GM12878 (cell line): ENCODE measurements at regions not wholly inside any gene's neighbourhood (a gene's known extent, or its start where the extent isn't known, plus 50 kb on each side); places are given as distances from the start of the nearest gene placed in this dataset.

Experiments used
- ATAC-seq: fragments of 200-7000 bp; cut with Tn5 transposase; 3 replicates; pipeline ENCODE4 v1.9.1; 2020; ENCODE audit warnings: mild to moderate bottlenecking, moderate library complexity
- BruUV-seq: library from RNA; stranded (reverse); fragments of 400-500 nt; replicated peaks from 2 replicates; lab custom pipeline; 2021; lab: Mats Ljungman, UMichigan
- CTCF ChIA-PET: fragments of 300-600 bp; sonication (Branson Sonifier 250); formaldehyde crosslinking; extraction: SDS; loops from one replicate; lab custom pipeline; 2021; ENCODE audit warnings: inconsistent platforms; lab: Yijun Ruan, JAX
- POLR2A ChIA-PET: fragments of 350-600 bp; formaldehyde crosslinking; extraction: SDS; loops from one replicate; lab custom pipeline; 2021; ENCODE audit warnings: inconsistent platforms; lab: Charles Lee
- RAD21 ChIA-PET: fragments of 300-600 bp; sonication (Branson Sonifier 250); formaldehyde crosslinking; loops from one replicate; lab custom pipeline; 2023; ENCODE audit warnings: antibody characterized with exemption; ENCODE audit not compliant: unreplicated experiment; lab: Charles Lee
- SMC1A ChIA-PET: fragments of 300-600 bp; sonication (Branson Sonifier 250); formaldehyde crosslinking; loops from one replicate; lab custom pipeline; 2023; ENCODE audit not compliant: unreplicated experiment, uncharacterized antibody; lab: Charles Lee
- DNase-seq: peaks from one replicate; pipeline ENCODE4 v3.0.0-alpha.2; 2011; ENCODE audit warnings: low read depth, low spot score
- FAIRE-seq: peaks from 3 replicates; lab custom pipeline; 2011; peaks lifted over from hg19 to GRCh38; lab: Jason Lieb, UNC
- H2AFZ ChIP-seq: 2 replicates; pipeline ENCODE4 v1.6.0; 2011; ENCODE audit warnings: low read depth, low read length, control low read depth; ENCODE audit not compliant: control insufficient read depth
- H3K27ac ChIP-seq: 2 replicates; pipeline ENCODE4 v1.5.1; 2011; ENCODE audit warnings: control low read depth; ENCODE audit not compliant: control insufficient read depth, insufficient read depth
- H3K27me3 ChIP-seq, 2 experiments: replicated peaks in 1 of 2; 2 replicates each; pipeline versions ENCODE4 v1.6.0 to v1.6.1; 2011; ENCODE audit warnings: low read length in 1 of 2; ENCODE audit not compliant: control insufficient read depth in 2 of 2, insufficient read depth in 2 of 2
- H3K36me3 ChIP-seq, 2 experiments: 2 replicates each; pipeline ENCODE4 v1.5.1; 2011; ENCODE audit warnings: low read length in 1 of 2; ENCODE audit not compliant: control insufficient read depth in 2 of 2, insufficient read depth in 2 of 2
- H3K4me1 ChIP-seq: 2 replicates; pipeline ENCODE4 v1.6.1; 2011; ENCODE audit warnings: mild to moderate bottlenecking, low read length, moderate library complexity, mixed read lengths; ENCODE audit not compliant: control insufficient read depth, insufficient read depth
- H3K4me2 ChIP-seq: 2 replicates; pipeline ENCODE4 v1.6.0; 2011; ENCODE audit warnings: control low read depth; ENCODE audit not compliant: control insufficient read depth, insufficient read depth
- H3K4me3 ChIP-seq: fragments of 200-600 bp; sonication (generic); 2 replicates; pipeline ENCODE4 v1.5.1; 2016
- H3K79me2 ChIP-seq: 2 replicates; pipeline ENCODE4 v1.6.0; 2011; ENCODE audit warnings: low read length; ENCODE audit not compliant: control insufficient read depth, insufficient read depth
- H3K9ac ChIP-seq: 2 replicates; pipeline ENCODE4 v1.8.0; 2011; ENCODE audit warnings: low read length, control low read depth, mixed read lengths; ENCODE audit not compliant: control insufficient read depth, insufficient read depth
- H3K9me3 ChIP-seq: replicated peaks from 3 replicates; pipeline ENCODE4 v1.5.1; 2011; ENCODE audit warnings: mild to moderate bottlenecking, low read length; ENCODE audit not compliant: control insufficient read depth, insufficient read depth
- H4K20me1 ChIP-seq: 2 replicates; pipeline ENCODE4 v1.6.0; 2011; ENCODE audit not compliant: control insufficient read depth, insufficient read depth
- ASH2L ChIP-seq: fragments of 300-600, 200-600 bp; sonication (generic); IDR thresholded peaks from 2 replicates; pipeline ENCODE4 v1.6.1; 2017; ENCODE audit warnings: low read depth, mild to moderate bottlenecking, borderline replicate concordance
- BHLHE40 ChIP-seq, 2 experiments: fragments of 450-650 bp in 1 of 2; IDR thresholded peaks; 2 replicates each; pipeline ENCODE4 v1.6.1; 2011 to 2017; ENCODE audit warnings: low read depth in 2 of 2, borderline replicate concordance in 1 of 2, improper control_type of control experiment in 1 of 2, low read length in 1 of 2, mild to moderate bottlenecking in 1 of 2
- EZH2 ChIP-seq: IDR thresholded peaks from 2 replicates; pipeline ENCODE4 v1.6.1; 2012; ENCODE audit warnings: low read depth, mild to moderate bottlenecking, control low read depth, inconsistent platforms, low read length, borderline replicate concordance; ENCODE audit not compliant: control insufficient read depth
- FOXM1 ChIP-seq: IDR thresholded peaks from 2 replicates; pipeline ENCODE4 v1.6.1; 2012; ENCODE audit warnings: low read depth, mild to moderate bottlenecking, inconsistent platforms, low read length, moderate library complexity
- NR2F1 ChIP-seq: fragments of 450-650 bp; conservative IDR thresholded peaks from 2 replicates; pipeline ENCODE4 v1.6.1; 2017; ENCODE audit warnings: mild to moderate bottlenecking
- NRF1 ChIP-seq: conservative IDR thresholded peaks from 2 replicates; pipeline ENCODE4 v1.6.1; 2011; ENCODE audit warnings: mild to moderate bottlenecking, low read depth, low read length, improper control_type of control experiment
- PML ChIP-seq: IDR thresholded peaks from 2 replicates; pipeline ENCODE4 v1.6.1; 2012; ENCODE audit warnings: low read length, inconsistent platforms
- POLR2AphosphoS5 ChIP-seq: IDR thresholded peaks from 2 replicates; pipeline ENCODE4 v1.6.1; 2011; ENCODE audit warnings: mild to moderate bottlenecking, low read length, inconsistent platforms
- RELB ChIP-seq: fragments of 450-650 bp; IDR thresholded peaks from 2 replicates; pipeline ENCODE4 v1.6.1; 2017; ENCODE audit warnings: low read depth, mild to moderate bottlenecking, moderate library complexity
- SMAD5 ChIP-seq: IDR thresholded peaks from 2 replicates; pipeline ENCODE4 v1.6.1; 2016; ENCODE audit warnings: antibody characterized with exemption, low read depth
- TBL1XR1 ChIP-seq: IDR thresholded peaks from 2 replicates; pipeline ENCODE4 v1.6.1; 2012; ENCODE audit warnings: low read depth, low read length, improper control_type of control experiment
- TCF12 ChIP-seq: IDR thresholded peaks from 2 replicates; pipeline ENCODE4 v1.6.1; 2011; ENCODE audit warnings: low read depth, mild to moderate bottlenecking, low read length
- ZNF217 ChIP-seq: fragments of 450-650 bp; IDR thresholded peaks from 2 replicates; pipeline ENCODE4 v1.6.1; 2017; ENCODE audit warnings: antibody characterized with exemption, mild to moderate bottlenecking
- WGBS: methylation state at CpG from one replicate; pipeline ENCODE4 v1.1.6; 2016; ENCODE audit warnings: low lambda C conversion rate; ENCODE audit not compliant: insufficient replicate concordance, insufficient coverage; ENCODE audit errors: missing lambda C conversion rate; 5-methylcytosine and 5-hydroxymethylcytosine counted together
- in situ Hi-C: fragments of 300-500 bp; cut with MboI; formaldehyde crosslinking; loops from 9 replicates; pipeline ENCODE4 v1.14.3; 2018; ENCODE audit warnings: mixed read lengths
- intact Hi-C: fragments of 100-400 bp; cut with micrococcal nuclease; formaldehyde crosslinking; loops from one replicate; pipeline ENCODE4 v1.14.2; 2022; ENCODE audit not compliant: unreplicated experiment

- no peaks in the 10 kb centered on the region for H3K36me3 ChIP-seq
- TF ChIP-seq FOXM1 (no peak), POLR2AphosphoS5 (no peak), TBL1XR1 (no peak), NR2F1 (no peak), ZNF217 (no peak), SMAD5 (no peak), ASH2L (no peak), EZH2 (no peak), TCF12 (no peak), NRF1 (no peak), PML (no peak), RELB (no peak), BHLHE40 (IDR thresholded peaks at IDR 0.05; ENCODE audit: borderline replicate concordance in 1 of 2, low read depth in 2 of 2, low read length in 1 of 2) (no peak)
- RAD21 ChIA-PET, result no interaction called here
- H2AFZ ChIP-seq, result no peak overlapping the region
- FAIRE-seq (no peak), DNase-seq (no peak), ATAC-seq (no peak)
- H3K4me1 ChIP-seq, result no peaks in the 10 kb centered on the region
- 14% methylated on average over 3 of the region's 3 CpGs for WGBS
- no peaks in the 10 kb centered on the region for H3K79me2 ChIP-seq
- no peaks in the 10 kb centered on the region for H3K9me3 ChIP-seq
- POLR2A ChIA-PET, result no interaction called here
- in situ Hi-C loops, result no loop called here
- H3K4me3 ChIP-seq, result no peak overlapping the region
- no peak overlapping the region for H3K27ac ChIP-seq
- no peak overlapping the region for H3K4me2 ChIP-seq
- CTCF ChIA-PET, result no interaction called here
- no TSS peak for BruUV-seq
- no peaks in the 10 kb centered on the region for H3K27me3 ChIP-seq
- H4K20me1 ChIP-seq, result no peaks in the 10 kb centered on the region
- intact Hi-C loops, result no loop called here
- H3K9ac ChIP-seq, result no peak overlapping the region
- SMC1A ChIA-PET, result no interaction called here
Observed at GRCh38 chrX:42627891-42628290, 150.1 kb downstream of the PPP1R2C start.
